Common myeloid progenitor, CD34-positive (primary cell): ENCODE measurements at regions not wholly inside any gene's neighbourhood (a gene's known extent, or its start where the extent isn't known, plus 50 kb on each side); places are given as distances from the start of the nearest gene placed in this dataset.
A peak's percentile ranks its signal among the peaks of the same experiment; 100 is the strongest.

Experiments used
- CTCF ChIA-PET: fragments of 350-600 bp; sonication (Branson Sonifier 250); formaldehyde crosslinking; loops from one replicate; lab custom pipeline; 2021; ENCODE audit warnings: antibody characterized with exemption; lab: Charles Lee
- POLR2A ChIA-PET: fragments of 350-600 bp; sonication (Branson Sonifier 250); formaldehyde crosslinking; loops from one replicate; lab custom pipeline; 2021; ENCODE audit warnings: antibody characterized with exemption; lab: Charles Lee
- DNase-seq, 3 donors: peaks; one replicate each; pipeline versions ENCODE4 v3.0.0 to v3.0.0-alpha.2; 2013
- H3K27ac ChIP-seq, 2 experiments: 1 replicate in 1 of 2; 2 replicates in 1 of 2; pipeline ENCODE4 v1.7.0; 2013; ENCODE audit warnings: inconsistent platforms in 2 of 2, low read length in 2 of 2, mild to moderate bottlenecking in 2 of 2, low read depth in 1 of 2, moderate library complexity in 1 of 2; ENCODE audit not compliant: severe bottlenecking in 2 of 2, insufficient read depth in 1 of 2, poor library complexity in 1 of 2
- H3K27me3 ChIP-seq, 5 experiments: replicated peaks in 2 of 5; 1 replicate in 3 of 5; 2 replicates in 2 of 5; pipeline versions ENCODE4 v1.6.1 to v1.7.0; 2013; ENCODE audit warnings: low read length in 4 of 5, mild to moderate bottlenecking in 2 of 5, moderate library complexity in 2 of 5, inconsistent platforms in 1 of 5; ENCODE audit not compliant: insufficient read depth in 5 of 5, control insufficient read depth in 4 of 5
- H3K36me3 ChIP-seq, 4 experiments: 1 replicate in 2 of 4; 2 replicates in 2 of 4; pipeline versions ENCODE4 v1.6.1 to v1.7.0; 2013; ENCODE audit warnings: low read length in 3 of 4, control low read depth in 1 of 4, mild to moderate bottlenecking in 1 of 4; ENCODE audit not compliant: control insufficient read depth in 4 of 4, insufficient read depth in 4 of 4
- H3K4me1 ChIP-seq, 4 experiments: 1 replicate in 3 of 4; 2 replicates in 1 of 4; pipeline versions ENCODE4 v1.6.1 to v1.7.1; 2013; ENCODE audit warnings: low read length in 3 of 4, mild to moderate bottlenecking in 3 of 4, control low read depth in 1 of 4, inconsistent platforms in 1 of 4, moderate library complexity in 1 of 4; ENCODE audit not compliant: control insufficient read depth in 4 of 4, insufficient read depth in 4 of 4; ENCODE audit errors: control extremely low read depth in 1 of 4
- H3K4me3 ChIP-seq, 7 experiments: 1 replicate in 4 of 7; 2 replicates in 3 of 7; pipeline versions ENCODE4 v1.5.1 to v1.7.0; 2013; ENCODE audit warnings: mild to moderate bottlenecking in 7 of 7, low read length in 6 of 7, moderate library complexity in 6 of 7, inconsistent platforms in 2 of 7, low read depth in 2 of 7, control low read depth in 1 of 7; ENCODE audit not compliant: insufficient read depth in 4 of 7, control insufficient read depth in 1 of 7; ENCODE audit errors: extremely low read depth in 1 of 7
- H3K9me3 ChIP-seq, 5 experiments: 1 replicate in 4 of 5; 2 replicates in 1 of 5; pipeline versions ENCODE4 v1.6.1 to v1.7.1; 2013; ENCODE audit warnings: low read length in 4 of 5, mild to moderate bottlenecking in 2 of 5, inconsistent platforms in 1 of 5, low read depth in 1 of 5, moderate library complexity in 1 of 5; ENCODE audit not compliant: control insufficient read depth in 4 of 5, insufficient read depth in 2 of 5; ENCODE audit errors: control extremely low read depth in 1 of 5
- WGBS: methylation state at CpG from one replicate; pipeline ENCODE4 v1.1.5; 2013; ENCODE audit not compliant: insufficient coverage; 5-methylcytosine and 5-hydroxymethylcytosine counted together

DNA sequence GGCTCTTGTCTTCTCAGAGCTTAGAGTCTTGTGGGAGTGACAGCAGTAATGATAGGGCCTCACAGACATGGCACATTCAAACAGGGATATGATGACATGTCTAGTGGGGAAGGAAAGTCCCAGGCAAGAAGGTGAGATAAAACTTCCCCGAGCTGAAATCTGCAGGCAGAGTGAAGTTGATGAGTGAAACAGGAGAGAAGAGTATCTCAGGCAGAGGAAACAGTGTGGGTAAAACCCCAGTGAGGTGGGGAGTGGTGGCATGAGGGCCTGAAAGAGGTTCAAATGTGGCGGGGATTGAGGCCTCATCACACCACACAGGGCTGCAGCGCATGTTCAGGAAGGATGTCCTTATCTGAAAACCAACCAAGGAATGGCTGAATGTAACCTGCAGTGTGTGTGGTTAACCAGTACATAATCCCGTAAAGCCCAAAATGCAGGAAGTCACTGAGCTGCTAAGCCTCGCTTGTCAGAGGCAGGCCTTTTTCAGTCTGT, 153.8 kb upstream of the E2F8 start:
- Histone ChIP-seq H3K36me3 (no peaks in the 10 kb centered on the region), H3K4me3 (no peak overlapping the region), H3K27me3 (peaks cover 0 to 5% (median 0%) of the 10 kb centered on the region in 5 experiments), H3K4me1 (peaks cover 0 to 6% (median 0%) of the 10 kb centered on the region in 4 experiments), H3K27ac (no peak overlapping the region), H3K9me3 (peaks cover 0 to 3% (median 0%) of the 10 kb centered on the region in 5 experiments)
- CTCF ChIA-PET: interaction anchor here (1.0 kb wide), 1 partner anchor 18 kb away, joined by 3 read pairs; no protein-coding TSS in a partner anchor
- POLR2A ChIA-PET: no interaction called here
- WGBS: 11% methylated on average over 5 of the region's 5 CpGs
- DNase-seq: peak in 2 of 3 donors; percentile 10 to 31

DNA sequence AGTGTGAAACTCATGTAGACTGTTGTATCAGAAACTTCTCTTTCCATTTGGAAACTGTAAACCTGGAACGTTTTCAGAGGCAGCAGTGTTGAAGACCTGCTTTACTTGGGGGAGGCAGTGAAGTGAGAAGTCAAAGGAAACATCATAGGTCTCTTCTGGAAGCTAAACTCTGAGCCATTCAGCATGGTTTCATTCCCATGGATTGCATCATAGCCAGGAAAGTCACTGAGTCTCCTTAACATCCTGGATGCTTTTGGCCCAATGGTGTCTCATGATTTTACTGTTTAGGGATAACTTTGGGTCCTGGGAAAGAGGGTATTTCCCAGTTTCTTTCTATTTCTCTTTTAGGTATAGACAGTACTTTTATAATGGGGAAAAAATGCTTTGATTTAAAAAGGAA, 153.2 kb upstream of the E2F8 start:
- Histone ChIP-seq H3K9me3 (peaks cover 0 to 3% (median 0%) of the 10 kb centered on the region in 5 experiments), H3K4me3 (no peak overlapping the region), H3K36me3 (no peaks in the 10 kb centered on the region), H3K27ac (no peak overlapping the region), H3K27me3 (peaks cover 0 to 5% (median 0%) of the 10 kb centered on the region in 5 experiments), H3K4me1 (peaks cover 0 to 6% (median 0%) of the 10 kb centered on the region in 4 experiments)
- ChIA-PET POLR2A (no interaction called here), CTCF (interaction anchor here (1.0 kb wide), 1 partner anchor 17 kb away, joined by 3 read pairs; no protein-coding TSS in a partner anchor)
- DNase-seq: no peak
- 100% methylated on average over 1 of the region's 1 CpG for WGBS

DNA sequence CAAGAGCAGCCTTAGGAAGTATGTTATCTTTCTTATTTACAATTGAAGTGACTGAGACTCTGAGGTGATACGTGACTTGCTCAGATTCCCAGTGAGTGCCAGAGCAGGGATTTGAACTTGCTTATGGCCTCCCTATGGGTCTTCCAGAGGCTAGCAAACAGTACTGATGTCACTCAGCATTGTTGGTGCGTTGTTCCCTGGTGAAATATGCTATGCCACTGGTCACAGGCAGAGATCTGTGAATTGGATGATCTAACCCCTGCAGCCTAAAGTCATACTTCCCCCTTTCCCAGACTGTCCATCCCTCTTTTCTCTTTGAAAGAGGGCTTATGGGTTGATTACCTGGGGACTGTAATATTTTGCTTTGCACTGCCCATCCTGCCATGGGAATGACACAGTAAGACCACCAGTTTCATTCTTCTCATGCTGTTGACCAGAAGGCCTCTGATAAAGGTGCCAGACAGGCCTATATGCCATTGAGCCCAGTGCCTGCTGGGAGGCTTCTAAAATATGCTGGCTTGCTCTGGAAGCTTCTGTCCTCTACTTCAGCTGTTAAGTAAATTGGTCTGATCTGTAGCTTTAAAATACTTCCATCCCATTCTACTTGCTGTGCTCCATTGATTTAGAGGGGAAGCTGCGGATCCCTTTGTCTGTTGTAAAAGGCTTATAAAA, 152.2 kb upstream of the E2F8 start:
- Histone ChIP-seq H3K9me3 (peaks cover 0 to 3% (median 0%) of the 10 kb centered on the region in 5 experiments), H3K4me1 (peaks cover 0 to 6% (median 0%) of the 10 kb centered on the region in 4 experiments), H3K27me3 (peaks cover 0 to 4% (median 0%) of the 10 kb centered on the region in 5 experiments), H3K27ac (no peak overlapping the region), H3K4me3 (no peak overlapping the region), H3K36me3 (no peaks in the 10 kb centered on the region)
- DNase-seq: no peak
- WGBS: 92% methylated on average over 2 of the region's 3 CpGs
- POLR2A ChIA-PET: no interaction called here
- CTCF ChIA-PET: no interaction called here

DNA sequence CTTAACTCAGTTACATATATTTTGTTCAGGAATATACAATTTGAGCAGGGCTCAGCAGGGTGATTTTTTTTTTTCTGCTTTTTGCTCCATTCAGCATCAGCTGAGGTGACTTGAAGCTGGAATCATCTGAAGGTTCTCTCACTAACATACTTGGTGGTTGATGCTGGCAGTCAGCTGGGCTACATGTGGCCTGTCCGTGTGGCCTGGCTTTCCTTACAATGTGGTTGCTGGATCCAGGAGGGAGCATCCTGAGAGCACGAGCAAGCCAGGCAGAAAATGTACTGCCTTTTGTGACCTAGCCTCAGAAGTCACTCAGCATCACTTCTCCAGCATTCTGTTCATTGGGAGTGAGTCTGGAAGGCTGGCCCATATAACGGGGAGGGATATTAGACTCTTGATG, 151.6 kb upstream of the E2F8 start:
- CTCF ChIA-PET: no interaction called here
- H3K27ac ChIP-seq: no peak overlapping the region
- H3K27me3 ChIP-seq: peaks cover 0 to 6% (median 4%) of the 10 kb centered on the region in 5 experiments
- no peak overlapping the region for H3K4me3 ChIP-seq
- no peaks in the 10 kb centered on the region for H3K36me3 ChIP-seq
- DNase-seq: no peak
- POLR2A ChIA-PET: no interaction called here
- H3K4me1 ChIP-seq: peaks cover 0 to 6% (median 0%) of the 10 kb centered on the region in 4 experiments
- H3K9me3 ChIP-seq: peaks cover 0 to 3% (median 0%) of the 10 kb centered on the region in 5 experiments
- 94% methylated on average over 2 of the region's 3 CpGs for WGBS

DNA sequence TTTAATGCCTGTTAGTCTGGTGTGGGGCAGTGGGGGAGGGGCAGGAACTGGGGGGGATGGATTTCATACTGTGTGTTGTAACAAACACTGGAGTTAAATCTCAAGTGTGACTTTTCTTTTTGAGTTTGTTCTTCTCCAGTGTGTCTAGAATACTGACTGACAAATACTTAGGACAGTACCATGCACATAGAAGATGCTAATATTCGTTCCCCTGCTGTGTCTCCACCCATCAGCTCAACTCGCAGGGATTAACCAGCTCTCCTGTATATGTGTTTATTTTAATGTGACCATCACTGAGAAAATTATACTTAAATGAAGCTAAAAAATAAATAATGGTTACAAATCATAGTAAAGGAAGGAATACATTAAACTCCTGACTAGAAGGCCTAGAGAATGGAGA, 150.9 kb upstream of the E2F8 start:
- Histone ChIP-seq H3K4me3 (no peak overlapping the region), H3K27ac (no peak overlapping the region), H3K9me3 (peaks cover 0 to 3% (median 0%) of the 10 kb centered on the region in 5 experiments), H3K4me1 (peaks cover 0 to 6% (median 0%) of the 10 kb centered on the region in 4 experiments), H3K27me3 (peaks cover 0 to 11% (median 4%) of the 10 kb centered on the region in 5 experiments), H3K36me3 (no peaks in the 10 kb centered on the region)
- WGBS: 100% methylated on average over 1 of the region's 2 CpGs
- ChIA-PET CTCF (no interaction called here), POLR2A (no interaction called here)
- no peak for DNase-seq

DNA sequence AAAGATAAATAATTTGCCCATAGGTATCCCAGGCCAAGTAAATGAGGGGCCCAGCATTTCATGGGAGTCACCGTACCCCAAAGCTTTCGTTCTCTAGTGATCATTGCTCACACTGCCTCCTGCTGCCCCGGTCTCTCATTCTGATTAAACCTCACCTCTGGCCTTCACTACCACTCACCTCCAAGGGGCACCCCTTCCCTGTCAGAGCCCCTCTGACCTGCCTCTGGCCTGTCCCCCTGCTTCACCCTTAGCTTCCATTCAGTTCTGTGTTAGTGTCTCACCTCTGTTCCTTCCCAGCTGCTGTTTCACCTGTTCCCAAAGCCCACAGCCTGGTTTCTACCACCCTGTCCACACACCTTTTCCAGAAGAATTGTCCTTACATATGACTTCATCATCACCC, 150.3 kb upstream of the E2F8 start:
- no peak overlapping the region for H3K27ac ChIP-seq
- POLR2A ChIA-PET: no interaction called here
- 67% methylated on average over 3 of the region's 3 CpGs for WGBS
- H3K4me3 ChIP-seq: no peak overlapping the region
- peaks cover 0 to 6% (median 0%) of the 10 kb centered on the region in 4 experiments for H3K4me1 ChIP-seq
- CTCF ChIA-PET: no interaction called here
- no peaks in the 10 kb centered on the region for H3K36me3 ChIP-seq
- peaks cover 0 to 12% (median 4%) of the 10 kb centered on the region in 5 experiments for H3K27me3 ChIP-seq
- peaks cover 0 to 3% (median 0%) of the 10 kb centered on the region in 5 experiments for H3K9me3 ChIP-seq
- no peak for DNase-seq

DNA sequence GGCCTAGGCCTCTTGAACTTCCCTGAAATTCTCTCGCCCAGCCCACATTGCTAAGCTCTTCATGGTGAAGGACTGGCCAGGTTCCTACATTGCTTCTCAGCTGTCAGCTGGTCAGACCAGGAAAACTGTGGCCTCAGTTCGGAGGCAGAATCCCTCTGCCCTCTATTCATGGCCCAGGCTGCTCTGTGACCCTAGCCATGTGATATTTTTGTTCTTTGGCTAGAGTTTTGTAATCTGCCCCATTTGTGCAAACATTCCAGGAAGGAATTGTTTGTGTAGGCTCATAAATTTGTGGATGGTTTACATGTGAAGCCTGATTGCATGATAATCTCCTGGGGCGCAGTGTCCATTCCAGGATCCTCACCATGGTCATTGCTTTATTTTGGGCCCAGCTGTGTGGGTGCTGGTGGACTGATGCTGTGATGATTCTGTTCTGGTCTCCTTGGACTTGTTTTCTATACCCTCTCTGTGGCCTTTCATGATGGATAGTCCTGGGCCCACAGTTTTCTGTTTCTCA, 149.1 kb upstream of the E2F8 start:
- Histone ChIP-seq H3K27ac (no peak overlapping the region), H3K4me3 (no peak overlapping the region), H3K36me3 (no peaks in the 10 kb centered on the region), H3K9me3 (peaks cover 0 to 3% (median 0%) of the 10 kb centered on the region in 5 experiments), H3K27me3 (peaks cover 0 to 12% (median 4%) of the 10 kb centered on the region in 5 experiments), H3K4me1 (peaks cover 0 to 6% (median 0%) of the 10 kb centered on the region in 4 experiments)
- 75% methylated on average over 1 of the region's 3 CpGs for WGBS
- ChIA-PET CTCF (no interaction called here), POLR2A (no interaction called here)
- DNase-seq: no peak
